ENCODE measurements at regions not wholly inside any gene's neighbourhood (a gene's known extent, or its start where the extent isn't known, plus 50 kb on each side); places are given as distances from the start of the nearest gene placed in this dataset.
"Not testable (repeated sequence)": the region's sequence is repeated elsewhere in the genome, so short reads cannot be mapped to it uniquely, and the experiment has no call there.

- WGBS (ENCODE audit: missing lambda C conversion rate) = 92% methylated on average over 23 of the region's 23 CpGs
- H3K4me2 ChIP-seq; H3K27ac ChIP-seq; FAIRE-seq; ATAC-seq; CTCF ChIA-PET; H3K4me3 ChIP-seq; H3K4me1 ChIP-seq; DNase-seq (ENCODE audit: low read depth in 1 of 2, low spot score in 1 of 2); H3K9me3 ChIP-seq; POLR2A ChIA-PET: not testable (repeated sequence)
Observed at GRCh38 chr1:149674921-149675320, 91.3 kb downstream of the PPIAL4C start.

DNA sequence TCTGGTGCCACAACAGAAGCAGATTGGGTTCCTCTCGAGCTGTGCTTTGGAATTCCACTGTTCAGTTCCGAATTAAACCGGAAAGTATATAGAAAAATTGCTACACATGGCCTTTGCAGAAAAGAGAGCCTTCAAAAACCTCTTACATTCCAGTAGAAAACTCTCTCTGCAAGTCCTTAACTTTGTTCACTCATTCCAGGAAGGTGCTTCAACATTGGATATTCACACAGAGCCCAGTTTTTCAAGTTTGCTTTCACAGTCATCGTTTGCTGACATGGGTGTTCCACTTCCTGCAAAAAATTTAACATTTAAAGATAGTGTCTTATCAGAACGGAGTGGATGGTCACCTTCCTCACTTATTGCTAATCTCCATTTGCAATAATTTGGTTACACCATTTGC is 93.7 kb downstream of the PPIAL4C start:
- DNase-seq (ENCODE audit: low read depth in 1 of 2, low spot score in 1 of 2); ATAC-seq; FAIRE-seq; H3K27ac ChIP-seq; H3K4me3 ChIP-seq; POLR2A ChIA-PET; H3K4me1 ChIP-seq; H3K4me2 ChIP-seq; H3K9me3 ChIP-seq; CTCF ChIA-PET: not testable (repeated sequence)
- WGBS (ENCODE audit: missing lambda C conversion rate) = 21% methylated on average over 5 of the region's 5 CpGs

DNA sequence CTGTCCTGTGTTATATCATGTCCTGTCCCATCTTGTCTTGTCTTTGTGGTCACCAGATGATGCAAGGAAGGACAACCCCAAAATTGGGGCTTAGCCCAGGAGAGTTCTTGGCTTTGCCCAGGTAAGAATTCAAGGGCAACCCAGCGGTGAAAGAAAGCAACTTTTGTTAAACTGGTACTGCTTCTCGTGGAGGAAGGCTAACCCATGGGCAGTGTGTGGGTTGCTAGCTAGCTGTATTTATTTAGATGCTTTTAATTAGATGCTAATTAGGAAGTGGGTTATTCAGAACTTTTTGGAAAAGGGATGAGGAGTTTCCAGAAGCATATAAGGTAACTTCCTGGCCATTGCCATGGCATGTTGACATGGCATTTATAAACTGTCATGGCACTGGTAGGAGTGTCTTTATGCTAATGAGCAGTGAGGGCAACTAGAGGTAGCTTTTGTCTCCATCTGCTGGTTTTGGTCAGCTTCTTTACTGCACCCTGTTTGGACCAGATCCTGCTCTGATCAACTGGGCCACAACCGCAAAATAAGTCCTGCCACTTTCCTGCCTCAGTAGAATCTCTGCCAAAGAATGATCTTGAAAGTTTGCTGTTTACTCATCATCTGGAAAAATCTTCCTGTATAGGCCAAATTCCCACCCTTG is 95.8 kb upstream of the FCGR1A start:
- H3K4me1 ChIP-seq; DNase-seq (ENCODE audit: low read depth in 1 of 2, low spot score in 1 of 2); POLR2A ChIA-PET; CTCF ChIA-PET; H3K4me3 ChIP-seq; H3K4me2 ChIP-seq; FAIRE-seq; H3K9me3 ChIP-seq; H3K27ac ChIP-seq: not testable (repeated sequence)
- ATAC-seq = peak; percentile 76 to 96
- WGBS (ENCODE audit: missing lambda C conversion rate) = 86% methylated on average over 1 of the region's 3 CpGs

GRCh38 chr1:149691399-149691798 is 91.1 kb upstream of the FCGR1A start:
- POLR2A ChIA-PET; DNase-seq (ENCODE audit: low read depth in 1 of 2, low spot score in 1 of 2); H3K9me3 ChIP-seq; CTCF ChIA-PET; ATAC-seq; H3K27ac ChIP-seq; H3K4me1 ChIP-seq; H3K4me3 ChIP-seq; H3K4me2 ChIP-seq; FAIRE-seq: not testable (repeated sequence)
- 63% methylated on average over 4 of the region's 6 CpGs for WGBS (ENCODE audit: missing lambda C conversion rate)

DNA sequence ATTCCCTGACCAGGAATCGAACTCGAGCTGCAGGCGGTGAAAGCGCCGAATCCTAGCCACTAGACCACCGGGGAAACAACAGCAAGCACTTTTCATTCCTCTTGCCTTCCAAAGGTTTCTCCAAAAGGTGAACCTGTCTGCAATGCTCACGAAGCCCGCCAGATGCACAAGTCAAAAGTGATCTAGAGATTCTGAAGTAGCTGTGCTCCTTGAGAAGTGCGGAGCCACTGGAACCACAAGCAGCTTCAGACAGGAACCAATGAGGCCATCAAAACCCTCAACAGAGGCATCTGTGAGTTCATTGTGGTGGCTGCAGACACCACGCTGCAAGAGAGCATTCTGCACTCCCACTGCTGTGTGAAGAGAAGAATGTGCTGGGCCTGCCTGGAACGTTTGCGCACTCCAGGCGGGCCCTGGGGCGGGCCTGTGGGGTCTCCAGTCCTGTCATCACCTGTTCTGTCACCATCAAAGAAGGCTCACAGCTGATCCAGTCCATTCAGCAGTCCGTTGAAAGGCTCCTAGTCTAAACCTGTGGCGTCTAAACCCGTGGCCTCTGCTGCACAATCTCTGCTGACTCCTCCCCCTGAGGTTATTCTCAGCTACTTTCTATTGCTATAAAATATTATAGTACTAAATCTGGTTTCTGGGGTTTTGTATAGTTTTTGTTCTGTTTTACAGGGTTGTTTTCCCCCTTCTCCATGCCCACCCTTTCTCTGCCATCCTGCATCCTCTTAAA is 89.5 kb upstream of the FCGR1A start:
- POLR2A ChIA-PET; H3K4me2 ChIP-seq; ATAC-seq; FAIRE-seq; CTCF ChIA-PET; H3K27ac ChIP-seq; H3K4me3 ChIP-seq; DNase-seq (ENCODE audit: low read depth in 1 of 2, low spot score in 1 of 2); H3K4me1 ChIP-seq; H3K9me3 ChIP-seq: not testable (repeated sequence)
- 78% methylated on average over 8 of the region's 17 CpGs for WGBS (ENCODE audit: missing lambda C conversion rate)

DNA sequence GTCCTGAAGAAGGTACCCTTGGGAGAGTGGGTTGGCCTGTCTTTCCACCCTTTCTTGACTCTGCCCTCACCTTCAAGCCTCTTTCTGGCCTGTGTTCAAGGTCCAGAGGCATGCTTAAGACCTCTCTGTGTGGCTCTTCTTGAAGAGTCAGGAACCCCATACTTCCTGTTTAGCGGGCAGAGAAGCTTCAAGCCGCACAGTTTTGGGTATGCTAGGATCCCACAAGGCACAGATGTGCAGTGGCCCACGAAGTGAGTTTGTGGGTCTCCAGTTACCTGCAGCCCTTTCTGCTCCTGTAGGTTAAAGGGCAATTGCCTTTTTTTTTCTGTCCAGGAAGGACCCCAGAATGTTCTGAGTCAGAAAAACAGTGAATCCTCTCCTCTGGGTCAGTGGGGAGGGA is 87.4 kb upstream of the FCGR1A start:
- H3K4me2 ChIP-seq, ATAC-seq: not testable (repeated sequence)

DNA sequence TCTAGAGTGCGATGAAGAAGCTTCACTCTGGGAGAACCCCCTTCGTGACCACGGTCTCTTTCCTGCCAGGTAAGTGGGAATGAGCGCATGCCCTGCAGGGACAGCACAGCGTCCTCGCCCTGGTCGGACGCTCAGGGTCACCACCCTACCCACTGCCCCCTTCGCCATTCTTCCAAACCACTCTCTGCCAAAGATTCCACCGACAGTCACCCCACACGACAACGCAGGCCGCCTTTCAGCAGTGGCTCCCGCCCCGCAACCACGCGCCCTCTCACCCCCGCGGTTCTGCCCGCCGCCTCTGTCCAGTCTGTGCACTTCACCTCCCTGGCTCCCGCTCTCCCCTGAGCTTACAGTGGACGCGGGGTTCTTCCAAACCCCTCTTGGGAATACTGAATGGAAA is 82.3 kb upstream of the FCGR1A start:
- H3K4me3 ChIP-seq; H3K4me1 ChIP-seq; H3K4me2 ChIP-seq; FAIRE-seq; ATAC-seq; DNase-seq (ENCODE audit: low read depth in 1 of 2, low spot score in 1 of 2); H3K9me3 ChIP-seq; POLR2A ChIA-PET; H3K27ac ChIP-seq; CTCF ChIA-PET: not testable (repeated sequence)
- 90% methylated on average over 20 of the region's 24 CpGs for WGBS (ENCODE audit: missing lambda C conversion rate)

More for the DNA sequence above, 87.4 kb upstream of the FCGR1A start:
- H3K4me3 ChIP-seq; CTCF ChIA-PET; DNase-seq (ENCODE audit: low read depth in 1 of 2, low spot score in 1 of 2); H3K27ac ChIP-seq; FAIRE-seq; H3K9me3 ChIP-seq; POLR2A ChIA-PET; H3K4me1 ChIP-seq: not testable (repeated sequence)
- WGBS (ENCODE audit: missing lambda C conversion rate) = 49% methylated on average over 3 of the region's 3 CpGs

- H3K4me2 ChIP-seq; CTCF ChIA-PET; H3K4me3 ChIP-seq; H3K9me3 ChIP-seq; H3K4me1 ChIP-seq; POLR2A ChIA-PET; FAIRE-seq; H3K27ac ChIP-seq; DNase-seq (ENCODE audit: low read depth in 1 of 2, low spot score in 1 of 2): not testable (repeated sequence)
- no CpG with 5 or more reads among the region's 58 CpGs for WGBS (ENCODE audit: missing lambda C conversion rate)
- ATAC-seq = peak; percentile 70 to 81
Observed at GRCh38 chr1:149700677-149701567, 81.6 kb upstream of the FCGR1A start.
